ENCODE measurements at regions not wholly inside any gene's neighbourhood (a gene's known extent, or its start where the extent isn't known, plus 50 kb on each side); places are given as distances from the start of the nearest gene placed in this dataset.

GRCh38 chr14:61891170-61891569, 128.9 kb downstream of the SNAPC1 start (continued):
- TF ChIP-seq YY1 (IDR thresholded peaks at IDR 0.05) (no peak), SP1 (IDR thresholded peaks at IDR 0.05) (no peak)

GRCh38 chr14:61891810-61892209, 129.6 kb downstream of the SNAPC1 start:
- WGBS: 77% methylated on average over 4 of the region's 4 CpGs
- Histone ChIP-seq H3K36me3 (ENCODE audit: control insufficient read depth in 4 of 4, insufficient read depth in 3 of 4, low read depth in 1 of 4, low read length in 3 of 4) (no peaks in the 10 kb centered on the region), H3K27ac (ENCODE audit: low read depth in 1 of 2, low read length in 2 of 2) (no peak overlapping the region)

GRCh38 chr14:61893371-61893940, 131.2 kb downstream of the SNAPC1 start:
- H3K9ac ChIP-seq (ENCODE audit: low read depth in 1 of 2, low read length in 2 of 2): no peak overlapping the region
- H3K4me1 ChIP-seq (ENCODE audit: control insufficient read depth in 4 of 4, insufficient read depth in 4 of 4, low read length in 3 of 4): no peaks in the 10 kb centered on the region
- H3K27me3 ChIP-seq (ENCODE audit: control insufficient read depth in 4 of 4, insufficient read depth in 4 of 4, low read length in 3 of 4): no peaks in the 10 kb centered on the region
- H3K27ac ChIP-seq (ENCODE audit: low read depth in 1 of 2, low read length in 2 of 2): no peak overlapping the region
- DNase-seq (ENCODE audit: low spot score): no peak
- WGBS: 80% methylated on average over 5 of the region's 5 CpGs
- no peak overlapping the region for H3K4me3 ChIP-seq (ENCODE audit: low read depth in 1 of 3, low read length in 3 of 3)
- H3K36me3 ChIP-seq (ENCODE audit: control insufficient read depth in 4 of 4, insufficient read depth in 3 of 4, low read depth in 1 of 4, low read length in 3 of 4): no peaks in the 10 kb centered on the region
- no peak for TF ChIP-seq CTCF (IDR thresholded peaks at IDR 0.05; ENCODE audit: low read depth, low read length, missing input control)
- TF ChIP-seq ZBTB33 (IDR thresholded peaks at IDR 0.05): no peak
- no peak for TF ChIP-seq EGR1 (IDR thresholded peaks at IDR 0.05; ENCODE audit: low read depth in 2 of 2)
- TF ChIP-seq GABPA (IDR thresholded peaks at IDR 0.05 in 1 of 2, conservative IDR thresholded peaks at IDR 0.05 in 1 of 2): no peak
- no peak for TF ChIP-seq RAD21 (IDR thresholded peaks at IDR 0.05)
- TF ChIP-seq HNF4G (IDR thresholded peaks at IDR 0.05): no peak
- no peak for TF ChIP-seq TAF1 (conservative IDR thresholded peaks at IDR 0.05)
- no peak for TF ChIP-seq RXRA (IDR thresholded peaks at IDR 0.05)
- no peak for TF ChIP-seq FOXA2 (IDR thresholded peaks at IDR 0.05)
- no peaks in the 10 kb centered on the region for H3K9me3 ChIP-seq (ENCODE audit: control insufficient read depth in 4 of 4, low read length in 3 of 4)

More at GRCh38 chr14:61891810-61892209, 129.6 kb downstream of the SNAPC1 start:
- no peak for DNase-seq (ENCODE audit: low spot score)
- no peak overlapping the region for H3K4me3 ChIP-seq (ENCODE audit: low read depth in 1 of 3, low read length in 3 of 3)
- no peaks in the 10 kb centered on the region for H3K27me3 ChIP-seq (ENCODE audit: control insufficient read depth in 4 of 4, insufficient read depth in 4 of 4, low read length in 3 of 4)
- TF ChIP-seq HNF4G (IDR thresholded peaks at IDR 0.05) (no peak), ZBTB33 (IDR thresholded peaks at IDR 0.05) (no peak), JUND (IDR thresholded peaks at IDR 0.05) (no peak), FOXA1 (IDR thresholded peaks at IDR 0.05) (no peak), RXRA (IDR thresholded peaks at IDR 0.05) (no peak), HNF4A (conservative IDR thresholded peaks at IDR 0.05) (no peak), NR2F2 (IDR thresholded peaks at IDR 0.05) (no peak), EGR1 (IDR thresholded peaks at IDR 0.05; ENCODE audit: low read depth in 2 of 2) (no peak)
- no peak overlapping the region for H3K9ac ChIP-seq (ENCODE audit: low read depth in 1 of 2, low read length in 2 of 2)
- no peaks in the 10 kb centered on the region for H3K4me1 ChIP-seq (ENCODE audit: control insufficient read depth in 4 of 4, insufficient read depth in 4 of 4, low read length in 3 of 4)
- H3K9me3 ChIP-seq (ENCODE audit: control insufficient read depth in 4 of 4, low read length in 3 of 4): no peaks in the 10 kb centered on the region
